ENCODE measurements at regions not wholly inside any gene's neighbourhood (a gene's known extent, or its start where the extent isn't known, plus 50 kb on each side); places are given as distances from the start of the nearest gene placed in this dataset.

- H3K36me3 ChIP-seq: no peaks in the 10 kb centered on the region
- no peak for TF ChIP-seq CTCF (IDR thresholded peaks at IDR 0.05)
- TF ChIP-seq POLR2A (IDR thresholded peaks at IDR 0.05): no peak
- ATAC-seq: no peak
- no peaks in the 10 kb centered on the region for H3K27me3 ChIP-seq
- 95 to 97% (median 96%) methylated on average over 9 of the region's 9 CpGs for WGBS, 4 donors
- H3K9me3 ChIP-seq: peaks cover 0 to 5% (median 0%) of the 10 kb centered on the region in 12 donors
- H3K4me3 ChIP-seq: no peak overlapping the region
- intact Hi-C loops (cut with DNase I): no loop called here
- no peak overlapping the region for H3K27ac ChIP-seq
- no peaks in the 10 kb centered on the region for H3K4me1 ChIP-seq
- DNase-seq: no peak
Measured at GRCh38 chr2:8290771-8291352, 391.0 kb upstream of the ID2 start.

GRCh38 chr2:8296306-8296705, 385.6 kb upstream of the ID2 start:
- intact Hi-C loops (cut with DNase I): no loop called here
- WGBS, 4 donors: 91 to 98% (median 94%) methylated on average over 4 of the region's 4 CpGs

GRCh38 chr2:8297376-8298231, 384.3 kb upstream of the ID2 start:
- intact Hi-C loops (cut with DNase I): no loop called here
- 92 to 94% (median 93%) methylated on average over 8 of the region's 8 CpGs for WGBS, 4 donors
- Histone ChIP-seq H3K4me3 (no peak overlapping the region), H3K27ac (peak overlapping the region in 1 of 12 donors; percentile 55), H3K9me3 (peaks cover 0 to 5% (median 0%) of the 10 kb centered on the region in 12 donors), H3K36me3 (no peaks in the 10 kb centered on the region), H3K4me1 (peaks cover 0 to 34% (median 0%) of the 10 kb centered on the region in 12 donors), H3K27me3 (no peaks in the 10 kb centered on the region)
- ATAC-seq (no peak), DNase-seq (no peak)
- TF ChIP-seq CTCF (IDR thresholded peaks at IDR 0.05) (no peak), POLR2A (IDR thresholded peaks at IDR 0.05) (no peak)

More at GRCh38 chr2:8296306-8296705, 385.6 kb upstream of the ID2 start:
- no peak overlapping the region for H3K4me3 ChIP-seq
- ATAC-seq: no peak
- H3K27me3 ChIP-seq: no peaks in the 10 kb centered on the region
- DNase-seq: no peak
- H3K36me3 ChIP-seq: no peaks in the 10 kb centered on the region
- no peak overlapping the region for H3K27ac ChIP-seq
- H3K4me1 ChIP-seq: peaks cover 0 to 22% (median 0%) of the 10 kb centered on the region in 12 donors
- no peak for TF ChIP-seq POLR2A (IDR thresholded peaks at IDR 0.05)
- TF ChIP-seq CTCF (IDR thresholded peaks at IDR 0.05): no peak
- H3K9me3 ChIP-seq: peaks cover 0 to 5% (median 0%) of the 10 kb centered on the region in 12 donors

GRCh38 chr2:8298783-8299182, 383.1 kb upstream of the ID2 start:
- Histone ChIP-seq H3K36me3 (no peaks in the 10 kb centered on the region), H3K27me3 (no peaks in the 10 kb centered on the region), H3K27ac (peak overlapping the region in 1 of 12 donors; percentile 55), H3K4me1 (peaks cover 0 to 46% (median 0%) of the 10 kb centered on the region in 12 donors), H3K4me3 (no peak overlapping the region), H3K9me3 (no peaks in the 10 kb centered on the region)
- TF ChIP-seq CTCF (IDR thresholded peaks at IDR 0.05) (no peak), POLR2A (IDR thresholded peaks at IDR 0.05) (no peak)
- intact Hi-C loops (cut with DNase I): no loop called here
- WGBS, 4 donors: 90 to 98% (median 93%) methylated on average over 3 of the region's 3 CpGs
- DNase-seq (peak in 2 of 5 donors; percentile 19 to 49), ATAC-seq (peak; percentile 66 to 84 (median 70))

Data from heart left ventricle (tissue), 16 donors.